HUES6 (cell line): ENCODE measurements at regions not wholly inside any gene's neighbourhood (a gene's known extent, or its start where the extent isn't known, plus 50 kb on each side); places are given as distances from the start of the nearest gene placed in this dataset.

Source experiments
- H3K27ac ChIP-seq: 2 replicates; pipeline ENCODE4 v1.7.0; 2013; ENCODE audit warnings: low read depth, mild to moderate bottlenecking, low read length, inconsistent platforms
- H3K27me3 ChIP-seq: 2 replicates; pipeline ENCODE4 v1.6.1; 2013; ENCODE audit warnings: low read length; ENCODE audit not compliant: control insufficient read depth, insufficient read depth
- H3K36me3 ChIP-seq: 2 replicates; pipeline ENCODE4 v1.6.1; 2013; ENCODE audit warnings: low read length; ENCODE audit not compliant: control insufficient read depth, insufficient read depth
- H3K4me1 ChIP-seq: 2 replicates; pipeline ENCODE4 v1.6.1; 2013; ENCODE audit warnings: low read length; ENCODE audit not compliant: control insufficient read depth, insufficient read depth
- H3K4me3 ChIP-seq: 2 replicates; pipeline ENCODE4 v1.5.1; 2013; ENCODE audit warnings: low read depth, low read length
- H3K9ac ChIP-seq: one replicate; pipeline ENCODE4 v1.6.1; 2013; ENCODE audit warnings: mild to moderate bottlenecking, low read length
- H3K9me3 ChIP-seq: 2 replicates; pipeline ENCODE4 v1.6.1; 2013; ENCODE audit warnings: low read depth, low read length; ENCODE audit not compliant: control insufficient read depth, insufficient read depth

DNA sequence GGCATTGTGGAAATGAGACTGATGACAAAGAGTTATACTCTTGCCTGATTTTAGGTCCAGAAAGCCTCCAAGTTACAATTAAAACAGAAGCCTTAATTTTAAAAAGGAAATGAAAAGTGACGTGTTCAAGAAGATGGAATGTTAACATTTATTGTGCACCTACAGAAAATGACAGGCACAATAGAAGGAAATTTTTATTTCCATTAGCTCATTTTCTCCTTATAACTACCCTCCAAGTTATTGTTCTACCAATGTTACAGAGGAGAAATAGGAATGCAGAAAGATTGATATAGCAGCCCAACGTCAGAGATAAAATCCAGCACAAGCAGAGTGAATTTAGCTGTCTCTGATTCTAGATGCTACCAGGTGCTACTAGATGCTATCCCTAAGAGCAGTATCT lies 736.9 kb upstream of the KIRREL3 start:
- Histone ChIP-seq H3K4me3 (no peak overlapping the region), H3K9me3 (no peaks in the 10 kb centered on the region), H3K9ac (no peak overlapping the region), H3K27me3 (no peaks in the 10 kb centered on the region), H3K36me3 (no peaks in the 10 kb centered on the region), H3K27ac (no peak overlapping the region), H3K4me1 (peaks cover 7% of the 10 kb centered on the region; the same call in 1 of the 2 replicates)

DNA sequence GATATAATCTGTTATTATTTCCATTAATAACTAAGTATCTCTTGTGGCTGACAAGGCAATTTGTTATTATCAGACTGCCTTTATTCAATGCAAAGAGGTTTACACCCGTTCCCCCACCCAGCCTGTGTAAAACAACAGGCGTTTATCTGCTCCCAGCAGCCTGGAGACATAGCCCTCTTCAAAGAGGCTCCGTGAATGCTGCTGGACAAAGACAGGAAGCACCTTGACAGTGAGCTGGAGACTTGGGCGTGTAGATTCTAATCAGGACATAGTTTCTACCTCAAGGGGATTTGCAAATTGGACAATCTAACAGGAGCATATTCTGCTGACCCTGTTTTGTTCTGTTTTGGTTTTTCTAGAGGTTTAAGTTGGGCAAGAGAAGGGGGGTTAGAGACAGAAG lies 733.0 kb upstream of the KIRREL3 start:
- Histone ChIP-seq H3K4me3 (no peak overlapping the region), H3K27me3 (no peaks in the 10 kb centered on the region), H3K9me3 (no peaks in the 10 kb centered on the region), H3K27ac (no peak overlapping the region), H3K4me1 (peaks cover 7% of the 10 kb centered on the region; the same call in 1 of the 2 replicates), H3K36me3 (no peaks in the 10 kb centered on the region), H3K9ac (no peak overlapping the region)

DNA sequence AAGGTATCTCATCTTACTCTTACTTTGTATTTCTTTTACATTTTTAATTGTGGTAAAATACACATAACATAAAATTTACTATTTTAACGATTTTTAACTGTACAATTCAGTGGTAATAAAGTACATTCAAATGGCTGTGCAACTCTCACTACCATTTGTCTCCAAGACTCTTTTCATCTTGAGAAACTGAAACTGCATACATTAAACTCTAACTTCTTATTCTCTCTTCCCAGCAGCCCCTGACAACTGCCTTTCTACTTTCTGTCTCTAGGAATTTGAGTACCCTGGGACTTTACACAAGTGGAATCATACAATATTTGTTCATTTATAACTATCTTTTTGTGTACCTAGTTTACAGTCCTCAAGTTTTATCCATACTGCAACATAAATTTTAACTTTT lies 725.8 kb upstream of the KIRREL3 start:
- Histone ChIP-seq H3K27ac (no peak overlapping the region), H3K27me3 (no peaks in the 10 kb centered on the region), H3K36me3 (no peaks in the 10 kb centered on the region), H3K4me3 (no peak overlapping the region), H3K9me3 (no peaks in the 10 kb centered on the region), H3K4me1 (no peaks in the 10 kb centered on the region), H3K9ac (no peak overlapping the region)

DNA sequence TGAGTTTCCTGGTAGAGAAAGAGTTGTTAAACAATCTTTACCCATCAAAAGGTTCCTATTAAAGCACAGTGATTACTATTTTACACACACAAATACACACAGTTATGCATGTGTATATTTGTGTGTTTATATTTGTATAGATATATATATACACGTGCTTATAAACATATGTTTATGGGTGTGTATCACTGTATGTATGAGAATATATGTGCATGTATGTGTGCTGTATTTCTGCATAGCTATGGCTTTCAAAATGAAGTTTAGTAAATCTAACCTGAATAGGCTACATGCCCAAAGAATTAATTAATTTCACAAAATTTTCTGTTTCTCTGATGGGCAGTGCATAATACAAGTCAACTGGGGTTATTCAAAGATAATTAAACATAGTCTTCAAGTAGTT lies 723.1 kb upstream of the KIRREL3 start:
- Histone ChIP-seq H3K27me3 (no peaks in the 10 kb centered on the region), H3K9me3 (no peaks in the 10 kb centered on the region), H3K4me1 (no peaks in the 10 kb centered on the region), H3K4me3 (no peak overlapping the region), H3K9ac (no peak overlapping the region), H3K27ac (no peak overlapping the region), H3K36me3 (no peaks in the 10 kb centered on the region)

DNA sequence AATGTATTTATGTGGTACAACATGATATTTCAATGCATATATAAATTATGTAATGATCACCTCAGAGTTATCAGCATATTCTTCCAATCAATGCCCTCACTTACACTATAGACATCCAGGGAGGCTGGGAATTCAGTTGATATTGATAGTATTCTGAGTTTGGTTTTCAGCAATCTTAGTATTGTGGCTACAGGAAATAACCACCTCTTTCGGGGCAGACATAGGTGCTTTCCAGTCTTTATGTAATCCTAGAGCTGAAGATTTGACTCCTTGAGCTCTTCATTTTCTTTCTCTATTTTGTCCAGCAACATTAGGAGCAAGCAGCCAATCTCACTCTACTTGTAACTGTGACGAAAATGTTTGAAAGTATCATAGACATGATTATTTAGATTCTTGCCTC lies 712.7 kb upstream of the KIRREL3 start:
- no peaks in the 10 kb centered on the region for H3K9me3 ChIP-seq
- no peak overlapping the region for H3K9ac ChIP-seq
- no peaks in the 10 kb centered on the region for H3K4me1 ChIP-seq
- no peaks in the 10 kb centered on the region for H3K36me3 ChIP-seq
- no peaks in the 10 kb centered on the region for H3K27me3 ChIP-seq
- H3K27ac ChIP-seq, result no peak overlapping the region
- no peak overlapping the region for H3K4me3 ChIP-seq

DNA sequence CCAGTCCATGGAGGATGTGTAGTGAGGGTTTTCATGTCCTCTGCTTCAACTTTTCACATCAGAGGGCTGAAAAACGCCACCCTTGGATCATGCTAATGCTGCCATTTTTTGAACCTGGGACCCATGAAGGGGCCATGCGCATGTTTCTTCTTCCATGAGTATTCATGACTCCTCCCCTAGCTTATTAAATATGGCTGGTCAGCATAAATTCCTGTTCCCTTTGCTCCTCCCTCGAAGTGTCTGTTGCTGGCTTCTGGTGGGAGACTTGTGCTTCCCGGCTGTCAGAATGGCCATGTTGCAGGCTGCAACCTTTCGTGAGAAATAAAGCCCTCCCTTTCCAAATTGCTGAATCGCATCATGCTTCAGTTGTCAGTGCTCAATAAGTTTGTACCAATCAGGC lies 711.2 kb upstream of the KIRREL3 start:
- Histone ChIP-seq H3K36me3 (no peaks in the 10 kb centered on the region), H3K27ac (no peak overlapping the region), H3K4me3 (no peak overlapping the region), H3K27me3 (no peaks in the 10 kb centered on the region), H3K9me3 (no peaks in the 10 kb centered on the region), H3K9ac (no peak overlapping the region), H3K4me1 (no peaks in the 10 kb centered on the region)

DNA sequence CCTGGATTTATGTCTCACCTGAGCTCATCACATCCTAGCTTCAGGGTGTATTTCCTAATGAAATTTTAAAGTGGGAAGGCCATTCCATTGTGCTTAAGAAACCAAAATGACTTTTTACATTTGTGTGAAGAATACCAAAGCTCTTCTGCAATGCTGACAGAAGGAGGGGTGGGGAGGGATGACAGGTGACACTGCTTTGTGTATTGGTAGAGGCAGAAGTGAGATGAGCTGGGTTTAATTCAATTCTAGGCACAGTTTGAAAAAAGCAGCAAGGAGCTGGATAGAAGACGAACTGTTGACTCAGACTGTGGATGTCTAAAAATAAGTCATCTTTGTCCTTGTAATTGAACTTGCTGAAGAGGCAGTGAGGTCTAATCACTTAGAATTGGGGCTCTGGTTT lies 710.3 kb upstream of the KIRREL3 start:
- H3K27ac ChIP-seq, result no peak overlapping the region
- H3K9ac ChIP-seq, result no peak overlapping the region
- H3K9me3 ChIP-seq, result no peaks in the 10 kb centered on the region
- no peak overlapping the region for H3K4me3 ChIP-seq
- no peaks in the 10 kb centered on the region for H3K4me1 ChIP-seq
- no peaks in the 10 kb centered on the region for H3K36me3 ChIP-seq
- H3K27me3 ChIP-seq, result no peaks in the 10 kb centered on the region

DNA sequence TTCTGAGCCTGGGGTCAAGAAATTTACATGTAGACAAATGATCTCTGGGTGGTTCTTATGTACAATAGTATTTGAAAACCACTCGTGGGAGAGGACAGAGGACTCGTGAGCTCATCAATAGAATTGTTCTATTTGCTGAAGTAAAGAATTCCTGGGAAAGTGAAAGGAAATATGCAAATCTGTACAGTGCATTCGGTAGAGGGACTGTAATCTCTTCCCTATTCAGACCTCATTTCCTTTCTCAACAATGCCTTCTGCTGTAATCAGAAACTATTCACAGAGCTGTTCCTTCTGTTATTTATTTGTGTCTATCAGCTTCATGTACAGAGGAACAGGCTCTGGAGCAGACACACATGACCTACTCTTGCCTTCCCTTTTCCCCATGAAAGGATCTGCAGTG lies 709.4 kb upstream of the KIRREL3 start:
- H3K27ac ChIP-seq, result no peak overlapping the region
- H3K36me3 ChIP-seq, result no peaks in the 10 kb centered on the region
- no peak overlapping the region for H3K4me3 ChIP-seq
- H3K9me3 ChIP-seq, result no peaks in the 10 kb centered on the region
- no peaks in the 10 kb centered on the region for H3K4me1 ChIP-seq
- H3K9ac ChIP-seq, result no peak overlapping the region
- no peaks in the 10 kb centered on the region for H3K27me3 ChIP-seq

DNA sequence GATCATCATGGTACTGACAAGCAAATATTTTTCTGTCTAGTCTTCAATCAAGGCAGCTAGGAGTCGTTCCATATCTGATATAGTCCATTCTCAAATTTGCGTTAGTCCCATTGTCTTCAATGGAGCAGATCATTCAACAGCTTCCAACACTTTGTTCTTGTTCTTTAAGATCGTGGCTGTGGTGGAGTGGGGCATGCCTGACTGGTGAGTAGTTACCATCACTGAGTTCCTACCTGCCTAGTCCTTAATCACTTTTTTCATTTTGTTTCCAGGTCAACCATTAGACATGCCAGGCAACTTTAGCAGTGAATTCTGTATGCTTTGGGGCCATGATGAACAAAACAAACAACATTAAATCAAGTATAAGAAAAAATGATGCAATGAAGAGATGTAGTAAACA lies 693.1 kb upstream of the KIRREL3 start:
- H3K9me3 ChIP-seq, result no peaks in the 10 kb centered on the region; the same call in 1 of the 2 replicates
- no peak overlapping the region for H3K9ac ChIP-seq
- H3K4me3 ChIP-seq, result no peak overlapping the region
- H3K27me3 ChIP-seq, result no peaks in the 10 kb centered on the region
- no peaks in the 10 kb centered on the region for H3K36me3 ChIP-seq
- H3K27ac ChIP-seq, result no peak overlapping the region
- H3K4me1 ChIP-seq, result no peaks in the 10 kb centered on the region

DNA sequence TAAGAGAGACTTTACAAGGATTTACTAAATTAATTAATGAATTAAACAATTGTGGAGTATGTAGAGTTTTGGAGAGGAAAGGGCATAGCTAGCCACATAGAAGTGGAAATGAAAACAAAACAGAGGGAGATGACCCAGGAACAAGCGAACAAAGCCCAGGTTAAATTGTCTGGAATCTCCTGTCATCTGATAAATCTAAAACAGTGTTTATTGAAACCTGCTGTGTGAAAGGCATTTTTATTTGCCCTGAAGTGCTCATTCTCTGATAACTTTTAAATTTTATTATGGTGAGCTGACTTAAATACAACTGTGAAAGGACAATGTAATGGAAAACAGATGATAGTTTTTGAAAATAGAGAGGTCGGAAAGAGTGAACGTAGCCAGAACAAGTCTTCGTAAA lies 682.8 kb upstream of the KIRREL3 start:
- no peak overlapping the region for H3K27ac ChIP-seq
- H3K36me3 ChIP-seq, result no peaks in the 10 kb centered on the region
- H3K4me3 ChIP-seq, result no peak overlapping the region
- H3K4me1 ChIP-seq, result no peaks in the 10 kb centered on the region
- H3K27me3 ChIP-seq, result no peaks in the 10 kb centered on the region
- H3K9ac ChIP-seq, result no peak overlapping the region
- no peaks in the 10 kb centered on the region for H3K9me3 ChIP-seq

DNA sequence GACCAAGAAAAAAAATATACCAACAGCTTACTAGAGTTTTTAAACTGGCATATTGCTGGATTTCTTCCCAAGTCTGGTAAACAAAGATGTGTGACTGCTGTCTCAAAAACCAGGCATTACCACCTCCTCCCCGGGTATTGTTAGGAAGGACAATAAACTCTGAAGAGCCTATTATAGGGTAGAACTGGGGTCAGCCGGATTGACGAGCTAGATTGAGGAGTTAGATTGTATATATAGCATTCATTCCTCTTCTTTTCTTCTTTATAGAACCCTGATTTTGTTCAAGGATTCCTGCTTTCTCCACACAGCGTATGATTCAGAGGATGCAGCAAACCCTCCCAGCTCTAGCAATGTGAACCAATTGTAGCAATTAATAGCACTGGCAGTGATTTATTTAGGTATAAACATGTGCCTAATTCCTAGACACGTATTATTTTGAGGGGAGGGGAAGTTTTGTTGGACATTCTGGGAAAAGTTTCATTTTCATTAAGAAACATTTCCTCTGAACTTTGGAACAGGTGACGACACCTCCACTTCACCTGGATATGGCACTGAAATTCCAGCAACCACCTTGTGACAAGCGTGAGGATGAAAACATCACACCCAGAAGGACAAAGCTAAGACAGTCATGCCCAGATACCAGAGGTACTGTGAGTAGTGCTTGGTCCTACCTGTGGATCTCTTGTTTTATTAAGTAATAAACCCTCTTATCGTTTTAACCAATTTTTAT lies 679.4 kb upstream of the KIRREL3 start:
- no peaks in the 10 kb centered on the region for H3K4me1 ChIP-seq
- no peaks in the 10 kb centered on the region for H3K36me3 ChIP-seq
- H3K27me3 ChIP-seq, result no peaks in the 10 kb centered on the region
- no peak overlapping the region for H3K4me3 ChIP-seq
- no peak overlapping the region for H3K9ac ChIP-seq
- no peaks in the 10 kb centered on the region for H3K9me3 ChIP-seq
- H3K27ac ChIP-seq, result no peak overlapping the region

DNA sequence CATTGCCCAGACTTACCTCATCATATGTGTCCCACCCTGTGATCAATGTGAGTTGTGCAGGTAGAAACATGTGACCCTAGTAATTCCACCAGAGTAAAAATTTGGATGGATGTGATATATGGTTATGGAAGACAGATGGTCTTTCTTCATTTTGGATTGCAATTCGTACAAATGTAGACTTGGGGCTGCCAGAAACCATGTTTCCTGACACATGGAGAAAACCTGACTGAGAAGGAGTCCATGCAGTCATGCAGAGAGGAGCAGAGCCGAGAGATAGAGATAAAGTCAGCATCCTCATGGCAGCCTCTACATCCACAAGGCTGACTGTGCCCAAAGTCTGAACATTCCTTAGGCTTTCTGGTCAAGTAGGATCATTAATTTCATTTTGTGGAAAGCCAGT lies 678.1 kb upstream of the KIRREL3 start:
- H3K9ac ChIP-seq, result no peak overlapping the region
- H3K9me3 ChIP-seq, result no peaks in the 10 kb centered on the region
- no peaks in the 10 kb centered on the region for H3K36me3 ChIP-seq
- H3K27ac ChIP-seq, result no peak overlapping the region
- no peaks in the 10 kb centered on the region for H3K4me1 ChIP-seq
- H3K27me3 ChIP-seq, result no peaks in the 10 kb centered on the region
- H3K4me3 ChIP-seq, result no peak overlapping the region
